GM12874 (cell line): ENCODE measurements at regions not wholly inside any gene's neighbourhood (a gene's known extent, or its start where the extent isn't known, plus 50 kb on each side); places are given as distances from the start of the nearest gene placed in this dataset.

Experiments
- CTCF ChIP-seq: IDR thresholded peaks from 2 replicates; pipeline ENCODE4 v1.5.1; 2011; ENCODE audit warnings: low read depth, mild to moderate bottlenecking, control low read depth, low read length, moderate library complexity; ENCODE audit not compliant: insufficient read depth

DNA sequence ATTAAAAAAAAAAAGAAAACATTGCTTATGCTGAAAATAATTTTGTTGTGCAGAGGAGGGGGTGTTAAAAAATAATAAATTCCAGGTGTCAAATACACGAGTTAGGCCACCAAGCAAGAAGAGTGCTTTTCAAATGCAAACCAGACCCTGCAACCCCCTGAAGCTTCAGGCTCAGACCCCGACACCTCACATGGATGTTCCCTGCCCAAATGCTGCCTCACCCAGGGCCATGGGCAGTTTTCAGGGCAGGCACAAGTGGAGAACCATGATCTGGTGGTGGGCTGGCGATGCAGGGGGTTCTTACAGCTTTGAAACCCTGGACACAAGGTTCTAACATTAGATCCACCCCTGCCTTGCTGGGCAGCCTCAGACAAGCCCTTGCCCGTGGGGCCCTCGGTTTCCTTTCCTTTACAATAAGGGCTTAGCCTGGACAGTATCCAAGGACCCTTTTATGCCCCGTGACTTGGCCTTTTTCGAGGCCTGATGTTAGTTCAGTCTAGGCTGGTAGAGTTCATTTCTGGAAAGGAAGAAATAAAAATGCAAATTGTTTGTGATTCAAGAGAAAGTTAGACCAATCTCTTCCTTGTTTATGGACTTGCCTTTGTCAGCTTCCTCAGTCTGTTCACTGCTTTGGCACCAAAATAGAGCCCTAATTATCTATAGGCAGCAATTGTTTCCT lies 168.7 kb downstream of the DDX1 start:
- TF ChIP-seq CTCF: no peak

- no peak for TF ChIP-seq CTCF
Observed at GRCh38 chr2:15761056-15761455, 169.4 kb downstream of the DDX1 start.

- TF ChIP-seq CTCF: no peak
Observed at GRCh38 chr2:15761910-15762309, 170.2 kb downstream of the DDX1 start.

DNA sequence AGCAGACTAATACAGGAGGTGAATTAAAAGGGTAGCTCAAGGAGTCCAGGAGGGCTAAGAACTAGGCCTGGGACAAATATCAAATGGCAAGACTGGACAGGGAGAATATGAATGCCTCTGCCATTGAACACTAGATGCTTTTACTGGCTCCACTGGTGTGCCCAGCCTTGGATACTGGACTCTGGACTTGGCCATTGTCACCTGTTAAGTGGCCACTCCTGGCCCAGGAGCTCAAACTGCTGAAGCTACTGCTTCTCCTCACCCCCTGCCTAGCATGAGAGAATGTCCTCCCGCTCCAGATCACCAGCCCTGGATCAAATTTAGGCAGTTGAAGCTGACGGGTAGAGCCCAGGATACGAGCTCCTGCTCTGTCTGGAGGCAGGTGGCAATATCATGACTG lies 170.8 kb downstream of the DDX1 start:
- TF ChIP-seq CTCF: no peak

DNA sequence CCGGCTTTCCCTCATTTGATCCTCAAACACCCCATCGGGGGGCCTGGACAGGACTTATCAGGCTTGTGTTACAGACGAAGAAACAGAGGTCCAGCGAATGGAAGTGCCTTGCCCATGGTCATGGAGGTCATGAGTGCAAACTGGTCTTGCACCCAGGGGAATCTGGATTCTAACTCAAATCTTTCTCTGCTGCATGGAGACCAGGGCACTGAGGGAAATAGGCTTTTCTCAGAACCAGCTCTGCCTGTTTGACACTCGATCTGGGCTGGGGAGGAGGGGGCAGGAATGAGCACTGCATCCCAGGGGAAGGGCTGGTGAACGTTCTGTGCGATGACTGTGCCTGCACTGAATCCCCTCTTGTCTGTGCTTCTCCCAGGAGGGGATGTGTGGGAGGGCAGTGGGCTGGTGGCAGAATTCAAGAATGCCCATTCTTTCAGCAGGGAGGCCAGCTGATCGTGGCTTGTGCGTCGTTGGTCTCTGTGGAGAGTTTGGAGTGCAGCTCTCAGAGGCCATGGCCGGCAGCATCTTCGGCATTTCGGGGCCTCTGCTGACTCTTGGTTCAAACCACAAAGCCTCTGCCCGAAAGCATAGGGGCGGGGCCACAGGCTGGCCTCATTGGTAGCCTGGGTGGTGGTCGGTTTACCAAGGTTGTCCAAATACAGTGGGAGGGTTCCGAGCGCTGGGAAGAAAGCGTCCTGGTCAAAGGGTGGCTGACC lies 171.6 kb downstream of the DDX1 start:
- TF ChIP-seq CTCF: no peak

DNA sequence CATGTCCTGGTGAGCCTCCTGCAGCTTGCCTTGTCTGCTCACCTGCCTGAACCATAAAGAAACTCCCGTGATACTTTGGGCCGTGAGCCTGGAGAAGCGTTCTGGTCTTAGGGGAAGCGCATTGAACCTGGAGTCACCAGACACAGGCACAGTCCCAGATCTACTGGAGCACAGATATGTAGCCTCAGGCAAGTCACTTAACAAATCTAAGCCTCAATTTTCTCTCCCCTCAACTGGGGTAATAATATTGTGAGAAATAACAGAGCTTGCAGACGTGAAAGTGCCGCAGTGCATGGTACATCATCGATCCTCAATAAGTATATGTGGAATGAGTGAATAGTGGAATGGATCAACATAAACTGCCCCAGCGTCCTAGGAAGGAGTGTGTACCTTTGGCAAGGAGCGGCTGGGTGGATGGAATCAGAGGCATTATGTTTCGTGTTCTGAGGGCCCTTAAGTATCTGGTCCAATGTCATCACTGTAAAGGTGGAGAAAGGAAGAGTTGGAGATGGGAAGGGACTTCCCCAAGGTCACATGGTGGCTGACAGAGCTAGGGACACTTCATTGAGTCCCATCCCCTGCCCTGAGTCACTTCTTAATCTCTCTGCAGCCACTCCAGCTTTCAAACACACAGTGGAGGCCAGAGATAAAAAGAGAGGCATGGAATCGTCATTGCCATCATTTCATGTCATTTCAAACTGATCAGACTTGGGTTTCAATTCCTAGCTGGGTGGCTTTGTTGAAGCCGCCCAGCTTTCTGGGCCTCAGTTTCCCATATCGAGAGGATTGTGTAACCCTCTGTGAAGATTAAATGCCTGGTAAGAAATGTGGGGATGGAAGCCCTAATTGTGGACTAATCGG lies 172.4 kb downstream of the DDX1 start:
- no peak for TF ChIP-seq CTCF

- TF ChIP-seq CTCF: no peak
Observed at GRCh38 chr2:15764683-15765011, 173.0 kb downstream of the DDX1 start.
